SU-DHL-6 (cell line): ENCODE measurements at regions not wholly inside any gene's neighbourhood (a gene's known extent, or its start where the extent isn't known, plus 50 kb on each side); places are given as distances from the start of the nearest gene placed in this dataset.
"Not testable (repeated sequence)": the region's sequence is repeated elsewhere in the genome, so short reads cannot be mapped to it uniquely, and the experiment has no call there.

ENCODE experiments used
- H2AFZ ChIP-seq: fragments of 200-600 bp; sonication (generic); 2 replicates; pipeline ENCODE4 v1.6.1; 2014; ENCODE audit warnings: low read depth, mild to moderate bottlenecking, moderate library complexity, mixed read lengths, antibody characterized with exemption, low read length; ENCODE audit not compliant: severe bottlenecking
- H3F3A ChIP-seq: fragments of 200-600 bp; shearing (Covaris generic); 2 replicates; pipeline ENCODE4 v1.6.0; 2016; ENCODE audit warnings: antibody characterized with exemption, mild to moderate bottlenecking; ENCODE audit not compliant: insufficient read depth
- H3K27ac ChIP-seq: fragments of 200-600 bp; sonication (generic); 2 replicates; pipeline ENCODE4 v1.5.1; 2016; ENCODE audit warnings: low read depth, mild to moderate bottlenecking, low read length, moderate library complexity, mixed read lengths
- H3K27me3 ChIP-seq: fragments of 200-600 bp; sonication (generic), shearing (Covaris generic); 2 replicates; pipeline ENCODE4 v1.6.0; 2014; ENCODE audit warnings: mild to moderate bottlenecking, low read length
- H3K36me3 ChIP-seq: fragments of 200-600 bp; sonication (generic); 2 replicates; pipeline ENCODE4 v1.6.1; 2014; ENCODE audit warnings: mild to moderate bottlenecking, low read length, mixed read lengths
- H3K4me2 ChIP-seq: fragments of 300-600, 200-600 bp; shearing (Covaris generic), sonication (generic); 2 replicates; pipeline ENCODE4 v1.6.0; 2014; ENCODE audit warnings: low read length, low read depth, mild to moderate bottlenecking; ENCODE audit not compliant: poor library complexity, severe bottlenecking
- H3K4me3 ChIP-seq: fragments of 200-600 bp; sonication (generic); 2 replicates; pipeline ENCODE4 v1.5.1; 2014; ENCODE audit warnings: antibody characterized with exemption, low read length, mild to moderate bottlenecking, mixed read lengths; ENCODE audit not compliant: insufficient read depth, poor library complexity, severe bottlenecking
- H3K79me2 ChIP-seq: fragments of 200-600 bp; sonication (generic); 2 replicates; pipeline ENCODE4 v1.6.1; 2014; ENCODE audit warnings: mild to moderate bottlenecking, low read length, moderate library complexity; ENCODE audit not compliant: insufficient read depth
- H3K9ac ChIP-seq: fragments of 200-600 bp; sonication (generic); 2 replicates; pipeline ENCODE4 v1.7.0; 2014; ENCODE audit warnings: mild to moderate bottlenecking, low read length
- H3K9me2 ChIP-seq: fragments of 200-600 bp; sonication (generic); replicated peaks from 2 replicates; pipeline ENCODE4 v1.6.1; 2014; ENCODE audit warnings: low read length; ENCODE audit not compliant: insufficient read depth
- H3K9me3 ChIP-seq: fragments of 200-600 bp; sonication (generic); 2 replicates; pipeline ENCODE4 v1.6.1; 2014; ENCODE audit warnings: low read length, mixed read lengths; ENCODE audit not compliant: insufficient read depth
- H4K20me1 ChIP-seq: fragments of 200-600 bp; sonication (generic); 2 replicates; pipeline ENCODE4 v1.6.1; 2014; ENCODE audit warnings: low read depth, mild to moderate bottlenecking, antibody characterized with exemption, low read length, moderate library complexity, mixed read lengths
- EZH2phosphoT487 ChIP-seq: fragments of 200-600 bp; sonication (generic), shearing (Covaris generic); conservative IDR thresholded peaks from 2 replicates; pipeline ENCODE4 v1.6.1; 2018; ENCODE audit warnings: mild to moderate bottlenecking, antibody characterized with exemption, low read length, moderate library complexity, mixed read lengths
- TF ChIP-seq, protein P1 (sequence below): fragments of 200-600 bp; sonication (generic); IDR thresholded peaks from one replicate; pipeline ENCODE4 v1.5.1; 2017; ENCODE audit warnings: antibody characterized with exemption, mild to moderate bottlenecking, low read length, moderate library complexity; ENCODE audit not compliant: insufficient read depth, poor library complexity, severe bottlenecking

DNA sequence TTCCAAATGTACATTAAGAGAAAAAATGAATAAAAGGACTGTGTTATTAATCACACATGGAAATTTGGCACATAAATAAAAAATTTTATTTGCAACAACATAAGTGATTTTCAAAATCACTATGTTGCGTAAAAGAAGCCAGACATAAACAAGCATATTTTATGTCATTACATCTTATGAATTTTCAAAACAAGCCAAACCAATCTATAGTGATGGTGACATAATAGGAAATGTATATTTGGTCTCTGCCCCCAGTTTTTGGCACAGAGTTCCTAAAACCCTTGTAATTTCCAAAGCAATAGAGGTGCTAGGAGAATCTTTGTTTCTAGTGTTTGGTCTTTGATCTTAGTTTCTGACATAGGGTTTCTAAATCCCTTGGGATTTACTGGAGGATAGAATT lies 543.3 kb downstream of the ZBBX start:
- Histone ChIP-seq H3K36me3 (no peaks in the 10 kb centered on the region), H3K4me2 (no peak overlapping the region), H4K20me1 (no peaks in the 10 kb centered on the region), H3F3A (no peaks in the 10 kb centered on the region), H3K9me2 (no peaks in the 10 kb centered on the region), H3K79me2 (no peaks in the 10 kb centered on the region), H2AFZ (no peak overlapping the region), H3K9me3 (no peaks in the 10 kb centered on the region), H3K27ac (no peak overlapping the region), H3K9ac (no peak overlapping the region), H3K4me3 (no peak overlapping the region), H3K27me3 (no peaks in the 10 kb centered on the region)
- TF ChIP-seq EZH2phosphoT487: no peak
- TF ChIP-seq, protein P1, sequence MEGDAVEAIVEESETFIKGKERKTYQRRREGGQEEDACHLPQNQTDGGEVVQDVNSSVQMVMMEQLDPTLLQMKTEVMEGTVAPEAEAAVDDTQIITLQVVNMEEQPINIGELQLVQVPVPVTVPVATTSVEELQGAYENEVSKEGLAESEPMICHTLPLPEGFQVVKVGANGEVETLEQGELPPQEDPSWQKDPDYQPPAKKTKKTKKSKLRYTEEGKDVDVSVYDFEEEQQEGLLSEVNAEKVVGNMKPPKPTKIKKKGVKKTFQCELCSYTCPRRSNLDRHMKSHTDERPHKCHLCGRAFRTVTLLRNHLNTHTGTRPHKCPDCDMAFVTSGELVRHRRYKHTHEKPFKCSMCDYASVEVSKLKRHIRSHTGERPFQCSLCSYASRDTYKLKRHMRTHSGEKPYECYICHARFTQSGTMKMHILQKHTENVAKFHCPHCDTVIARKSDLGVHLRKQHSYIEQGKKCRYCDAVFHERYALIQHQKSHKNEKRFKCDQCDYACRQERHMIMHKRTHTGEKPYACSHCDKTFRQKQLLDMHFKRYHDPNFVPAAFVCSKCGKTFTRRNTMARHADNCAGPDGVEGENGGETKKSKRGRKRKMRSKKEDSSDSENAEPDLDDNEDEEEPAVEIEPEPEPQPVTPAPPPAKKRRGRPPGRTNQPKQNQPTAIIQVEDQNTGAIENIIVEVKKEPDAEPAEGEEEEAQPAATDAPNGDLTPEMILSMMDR: no peak

DNA sequence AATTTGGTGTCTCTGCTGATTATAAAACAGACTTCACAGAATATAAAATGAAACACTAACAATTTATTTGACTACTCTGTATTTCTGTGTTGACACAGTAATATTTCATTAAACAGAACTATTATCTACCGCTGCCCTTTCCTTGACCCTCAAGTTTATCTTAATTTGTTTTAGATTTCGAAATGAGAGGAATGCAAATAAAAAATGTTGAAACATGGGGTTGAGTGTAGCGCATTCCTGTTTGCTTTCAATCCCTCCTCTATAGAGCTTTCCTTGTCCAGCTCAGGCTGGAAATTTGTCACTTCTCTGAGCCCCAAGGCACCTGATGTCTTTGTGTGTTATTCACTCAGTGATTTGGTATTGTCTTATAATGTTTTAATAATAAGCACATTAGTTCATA lies 550.2 kb downstream of the ZBBX start:
- H3F3A ChIP-seq: no peaks in the 10 kb centered on the region
- no peaks in the 10 kb centered on the region for H3K9me3 ChIP-seq
- no peak overlapping the region for H3K4me3 ChIP-seq
- no peak overlapping the region for H3K9ac ChIP-seq
- H3K27me3 ChIP-seq: no peaks in the 10 kb centered on the region
- H3K79me2 ChIP-seq: no peaks in the 10 kb centered on the region
- H3K36me3 ChIP-seq: no peaks in the 10 kb centered on the region
- no peak overlapping the region for H3K4me2 ChIP-seq
- H2AFZ ChIP-seq: no peak overlapping the region
- no peak overlapping the region for H3K27ac ChIP-seq
- H4K20me1 ChIP-seq: no peaks in the 10 kb centered on the region
- TF ChIP-seq, protein P1: no peak
- no peak for TF ChIP-seq EZH2phosphoT487
- H3K9me2 ChIP-seq: no peaks in the 10 kb centered on the region

DNA sequence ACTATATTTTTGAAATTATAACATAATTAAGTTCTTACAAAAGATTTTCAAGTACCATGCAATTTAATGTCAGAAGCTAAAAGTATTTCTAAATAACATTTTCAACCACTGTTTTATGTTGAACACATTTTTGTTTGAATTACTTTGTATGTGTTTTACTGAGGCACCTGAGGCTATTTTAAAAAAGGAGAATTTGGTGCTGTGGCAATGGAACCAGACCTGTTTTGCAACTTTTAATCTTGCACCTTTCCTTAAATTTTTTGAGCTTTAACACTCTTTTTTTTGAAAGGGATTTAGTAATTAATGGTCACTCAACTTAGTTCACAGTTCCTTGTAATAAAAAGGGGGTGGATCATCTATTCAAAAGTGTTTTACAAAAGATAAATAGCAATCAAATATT lies 561.6 kb downstream of the ZBBX start:
- Histone ChIP-seq H3K9me3 (no peaks in the 10 kb centered on the region), H2AFZ (no peak overlapping the region), H3F3A (no peaks in the 10 kb centered on the region), H3K4me2 (no peak overlapping the region), H3K36me3 (no peaks in the 10 kb centered on the region), H3K9me2 (no peaks in the 10 kb centered on the region), H3K27me3 (no peaks in the 10 kb centered on the region), H4K20me1 (no peaks in the 10 kb centered on the region), H3K4me3 (no peak overlapping the region), H3K9ac (no peak overlapping the region), H3K27ac (no peak overlapping the region), H3K79me2 (no peaks in the 10 kb centered on the region)
- TF ChIP-seq, protein P1: no peak
- no peak for TF ChIP-seq EZH2phosphoT487

- H3K79me2 ChIP-seq, H3K9ac ChIP-seq, H3K27ac ChIP-seq, H2AFZ ChIP-seq, H3K36me3 ChIP-seq, H3K27me3 ChIP-seq, H3K9me2 ChIP-seq, H4K20me1 ChIP-seq, H3K4me3 ChIP-seq, H3K9me3 ChIP-seq, H3F3A ChIP-seq, H3K4me2 ChIP-seq: not testable (repeated sequence)
Measured at GRCh38 chr3:166817269-166817668, 562.8 kb downstream of the ZBBX start.
